HEK293T (cell line): ENCODE measurements at regions not wholly inside any gene's neighbourhood (a gene's known extent, or its start where the extent isn't known, plus 50 kb on each side); places are given as distances from the start of the nearest gene placed in this dataset.

ENCODE experiments used
- BHLHE40 ChIP-seq: fragments of 450-650 bp; IDR thresholded peaks from 2 replicates; pipeline ENCODE4 v1.6.1; 2016; ENCODE audit warnings: mild to moderate bottlenecking, moderate library complexity, borderline replicate concordance
- NFRKB ChIP-seq: fragments of 450-650 bp; IDR thresholded peaks from 2 replicates; pipeline ENCODE4 v1.6.1; 2016; ENCODE audit warnings: mild to moderate bottlenecking, moderate library complexity
- TF ChIP-seq, protein P1 (sequence below): fragments of 450-650 bp; IDR thresholded peaks from 2 replicates; pipeline ENCODE4 v1.6.1; 2016

DNA sequence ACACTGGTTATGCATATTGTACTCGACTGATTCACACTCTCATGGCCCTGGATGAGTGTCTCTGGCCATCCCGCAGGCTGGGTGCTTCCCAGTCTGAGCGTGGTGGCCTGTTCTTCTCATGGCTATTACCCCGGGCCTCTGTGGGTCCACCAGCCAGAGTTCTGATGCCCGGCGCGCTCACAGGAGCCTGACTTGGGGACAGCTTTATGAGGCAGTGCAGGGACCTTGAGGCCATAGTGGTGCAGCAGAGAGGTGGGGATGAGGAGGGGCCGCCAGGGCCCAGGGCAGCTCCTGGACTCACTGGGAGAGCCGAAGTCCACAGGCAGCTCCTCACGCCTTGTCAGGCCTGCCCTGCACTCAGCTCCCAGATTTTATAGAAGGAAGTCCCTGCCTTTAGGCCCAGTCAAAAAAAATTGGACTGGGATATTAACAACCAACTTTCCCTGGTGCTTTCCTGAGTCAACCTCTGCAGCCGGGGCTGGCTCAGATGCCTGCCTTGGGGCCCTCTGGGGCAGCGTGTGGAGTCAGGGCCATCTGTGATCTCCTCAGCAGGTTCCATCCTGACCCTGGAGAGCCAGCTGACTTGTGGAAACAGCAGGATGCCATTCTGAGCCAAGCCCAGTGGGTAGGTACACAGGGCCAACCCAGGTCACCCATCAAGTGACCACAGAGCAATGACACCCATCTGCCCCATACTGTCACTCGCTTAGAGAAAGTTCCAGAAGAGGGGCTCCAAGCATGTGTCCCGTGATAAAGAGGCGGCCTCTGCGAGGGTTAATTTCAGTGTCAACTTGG lies 89.4 kb upstream of the DIO3 start:
- TF ChIP-seq NFRKB (no peak), BHLHE40 (no peak)
- TF ChIP-seq, protein P1, sequence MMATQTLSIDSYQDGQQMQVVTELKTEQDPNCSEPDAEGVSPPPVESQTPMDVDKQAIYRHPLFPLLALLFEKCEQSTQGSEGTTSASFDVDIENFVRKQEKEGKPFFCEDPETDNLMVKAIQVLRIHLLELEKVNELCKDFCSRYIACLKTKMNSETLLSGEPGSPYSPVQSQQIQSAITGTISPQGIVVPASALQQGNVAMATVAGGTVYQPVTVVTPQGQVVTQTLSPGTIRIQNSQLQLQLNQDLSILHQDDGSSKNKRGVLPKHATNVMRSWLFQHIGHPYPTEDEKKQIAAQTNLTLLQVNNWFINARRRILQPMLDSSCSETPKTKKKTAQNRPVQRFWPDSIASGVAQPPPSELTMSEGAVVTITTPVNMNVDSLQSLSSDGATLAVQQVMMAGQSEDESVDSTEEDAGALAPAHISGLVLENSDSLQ: no peak
